Gastrocnemius medialis (tissue), 4 donors: ENCODE measurements at regions not wholly inside any gene's neighbourhood (a gene's known extent, or its start where the extent isn't known, plus 50 kb on each side); places are given as distances from the start of the nearest gene placed in this dataset.
"Not testable (repeated sequence)": the region's sequence is repeated elsewhere in the genome, so short reads cannot be mapped to it uniquely, and the experiment has no call there.

ENCODE experiments used
- ATAC-seq, 2 donors: fragments of 150-250 bp; one replicate each; pipeline ENCODE4 v1.9.1; 2016
- DNase-seq, 2 donors: peaks; one replicate each; pipeline ENCODE4 v3.0.0-alpha.2; 2019
- H3K27ac ChIP-seq, 4 donors: fragments of 200-600 bp; sonication (generic); 1 replicate in 1 of 4; 2 replicates in 3 of 4; pipeline ENCODE4 v1.5.1; 2016 to 2018; ENCODE audit warnings: mild to moderate bottlenecking in 2 of 4, moderate library complexity in 1 of 4
- H3K27me3 ChIP-seq, 3 donors: fragments of 200-600 bp; sonication (generic) in 2 of 3; 1 replicate in 1 of 3; 2 replicates in 2 of 3; pipeline versions ENCODE4 v1.5.1 to v1.6.0; 2016 to 2019; ENCODE audit warnings: mild to moderate bottlenecking in 1 of 3, moderate library complexity in 1 of 3
- H3K36me3 ChIP-seq, 2 donors: fragments of 200-600 bp; sonication (generic) in 1 of 2; one replicate each; pipeline ENCODE4 v1.5.1; 2017 to 2018
- H3K4me1 ChIP-seq, 2 donors: fragments of 200-600 bp; sonication (generic) in 1 of 2; one replicate each; pipeline ENCODE4 v1.5.1; 2016 to 2017; ENCODE audit warnings: mild to moderate bottlenecking in 2 of 2
- H3K4me3 ChIP-seq, 4 donors: fragments of 200-600 bp; sonication (generic) in 3 of 4; 1 replicate in 1 of 4; 2 replicates in 3 of 4; pipeline ENCODE4 v1.5.1; 2016 to 2019; ENCODE audit warnings: mild to moderate bottlenecking in 2 of 4
- H3K9me3 ChIP-seq, 3 donors: fragments of 200-600 bp; sonication (generic) in 2 of 3; 1 replicate in 1 of 3; 2 replicates in 2 of 3; pipeline ENCODE4 v1.5.1; 2016 to 2019
- CTCF ChIP-seq, 5 experiments: fragments of 450-650 bp in 3 of 5; fragments of 200-600 bp in 2 of 5; sonication (generic) in 2 of 5; IDR thresholded peaks in 4 of 5; conservative IDR thresholded peaks in 1 of 5; 1 replicate in 4 of 5; 2 replicates in 1 of 5; pipeline ENCODE4 v1.5.1; 2016 to 2019; ENCODE audit warnings: antibody characterized with exemption in 5 of 5, mild to moderate bottlenecking in 3 of 5, moderate library complexity in 3 of 5
- POLR2A ChIP-seq, 2 donors: fragments of 450-650 bp; IDR thresholded peaks; one replicate each; pipeline ENCODE4 v1.6.1; 2017; ENCODE audit warnings: antibody characterized with exemption in 2 of 2, mild to moderate bottlenecking in 2 of 2, moderate library complexity in 2 of 2
- in situ Hi-C, 4 donors: fragments of 200-750 bp; cut with MboI; loops; one replicate each; pipeline versions ENCODE4 v1.15.0 to v1.8.0; 2017; ENCODE audit warnings: low sequenced_read_pairs in 4 of 4
- intact Hi-C: fragments of 100-400 bp; cut with DNase I; formaldehyde crosslinking; loops from one replicate; pipeline ENCODE4 v1.15.1; 2023; ENCODE audit warnings: low total_unique reads

- ATAC-seq: no peak
- Histone ChIP-seq H3K9me3 (no peaks in the 10 kb centered on the region), H3K27ac (no peak overlapping the region), H3K4me3 (no peak overlapping the region), H3K36me3 (no peaks in the 10 kb centered on the region), H3K4me1 (no peaks in the 10 kb centered on the region), H3K27me3 (no peaks in the 10 kb centered on the region)
- no peak for TF ChIP-seq CTCF (IDR thresholded peaks at IDR 0.05 in 4 of 5, conservative IDR thresholded peaks at IDR 0.05 in 1 of 5)
- no peak for TF ChIP-seq POLR2A (IDR thresholded peaks at IDR 0.05)
- intact Hi-C loops: no loop called here
- DNase-seq: no peak
- in situ Hi-C loops: no loop called here
Measured at GRCh38 chr7:70890147-70890969, 241.6 kb upstream of the GALNT17 start.

- no peaks in the 10 kb centered on the region for H3K9me3 ChIP-seq
- in situ Hi-C loops: no loop called here
- no peak for TF ChIP-seq POLR2A (IDR thresholded peaks at IDR 0.05)
- TF ChIP-seq CTCF (IDR thresholded peaks at IDR 0.05 in 4 of 5, conservative IDR thresholded peaks at IDR 0.05 in 1 of 5): no peak
- no peak for DNase-seq
- no peak overlapping the region for H3K27ac ChIP-seq
- intact Hi-C loops: no loop called here
- H3K27me3 ChIP-seq: no peaks in the 10 kb centered on the region
- no peaks in the 10 kb centered on the region for H3K36me3 ChIP-seq
- ATAC-seq: no peak
- H3K4me1 ChIP-seq: no peaks in the 10 kb centered on the region
- no peak overlapping the region for H3K4me3 ChIP-seq
Measured at GRCh38 chr7:70893422-70893821, 238.5 kb upstream of the GALNT17 start.

- Histone ChIP-seq H3K9me3 (no peaks in the 10 kb centered on the region), H3K27ac (no peak overlapping the region), H3K36me3 (no peaks in the 10 kb centered on the region), H3K4me3 (no peak overlapping the region), H3K4me1 (no peaks in the 10 kb centered on the region), H3K27me3 (no peaks in the 10 kb centered on the region)
- in situ Hi-C loops (no loop called here), intact Hi-C loops (no loop called here)
- DNase-seq (no peak), ATAC-seq (no peak)
- TF ChIP-seq CTCF (IDR thresholded peaks at IDR 0.05 in 4 of 5, conservative IDR thresholded peaks at IDR 0.05 in 1 of 5) (no peak), POLR2A (IDR thresholded peaks at IDR 0.05) (no peak)
Measured at GRCh38 chr7:70893971-70894715, 237.8 kb upstream of the GALNT17 start.

GRCh38 chr7:70894799-70895198 lies 237.1 kb upstream of the GALNT17 start:
- Histone ChIP-seq H3K27ac (no peak overlapping the region), H3K36me3 (no peaks in the 10 kb centered on the region), H3K27me3 (no peaks in the 10 kb centered on the region), H3K9me3 (no peaks in the 10 kb centered on the region), H3K4me3 (no peak overlapping the region), H3K4me1 (no peaks in the 10 kb centered on the region)
- TF ChIP-seq POLR2A (IDR thresholded peaks at IDR 0.05) (no peak), CTCF (IDR thresholded peaks at IDR 0.05 in 4 of 5, conservative IDR thresholded peaks at IDR 0.05 in 1 of 5) (no peak)
- intact Hi-C loops: no loop called here
- in situ Hi-C loops: no loop called here
- DNase-seq (no peak), ATAC-seq (no peak)

- H3K36me3 ChIP-seq, intact Hi-C loops, in situ Hi-C loops, H3K4me3 ChIP-seq, H3K27ac ChIP-seq, H3K27me3 ChIP-seq, H3K9me3 ChIP-seq, DNase-seq, H3K4me1 ChIP-seq, ATAC-seq: not testable (repeated sequence)
Measured at GRCh38 chr7:70895337-70896200, 236.4 kb upstream of the GALNT17 start.
